Trophoblast cell (in vitro differentiated cells and primary cell): ENCODE measurements at regions not wholly inside any gene's neighbourhood (a gene's known extent, or its start where the extent isn't known, plus 50 kb on each side); places are given as distances from the start of the nearest gene placed in this dataset.
A peak's percentile ranks its signal among the peaks of the same experiment; 100 is the strongest.

Source experiments
- DNase-seq, 2 donors: peaks; one replicate each; pipeline ENCODE4 v3.0.0-alpha.2; 2016
- H2AFZ ChIP-seq: 2 replicates; pipeline ENCODE4 v1.6.1; 2013; ENCODE audit warnings: low read length, moderate library complexity, mild to moderate bottlenecking; ENCODE audit not compliant: insufficient read depth, poor library complexity
- H2AK5ac ChIP-seq: 2 replicates; pipeline ENCODE4 v1.6.1; 2013; ENCODE audit warnings: mild to moderate bottlenecking, low read length
- H2BK120ac ChIP-seq: 2 replicates; pipeline ENCODE4 v1.6.1; 2013; ENCODE audit warnings: low read length, mild to moderate bottlenecking, moderate library complexity; ENCODE audit not compliant: insufficient read depth, poor library complexity
- H2BK12ac ChIP-seq: 2 replicates; pipeline ENCODE4 v1.6.1; 2013; ENCODE audit warnings: mild to moderate bottlenecking, low read length, moderate library complexity
- H2BK5ac ChIP-seq: 2 replicates; pipeline ENCODE4 v1.6.1; 2013; ENCODE audit warnings: low read length, low read depth, moderate library complexity, mild to moderate bottlenecking; ENCODE audit not compliant: poor library complexity
- H3K14ac ChIP-seq: 2 replicates; pipeline ENCODE4 v1.6.1; 2013; ENCODE audit warnings: mild to moderate bottlenecking, low read length
- H3K18ac ChIP-seq: 2 replicates; pipeline ENCODE4 v1.6.1; 2013; ENCODE audit warnings: mild to moderate bottlenecking, low read length
- H3K23ac ChIP-seq: 2 replicates; pipeline ENCODE4 v1.6.1; 2013; ENCODE audit warnings: low read length
- H3K27ac ChIP-seq: 2 replicates; pipeline ENCODE4 v1.5.1; 2013; ENCODE audit warnings: low read depth, mild to moderate bottlenecking, inconsistent platforms, low read length, moderate library complexity
- H3K27me3 ChIP-seq: 2 replicates; pipeline ENCODE4 v1.6.1; 2013; ENCODE audit warnings: inconsistent platforms, mild to moderate bottlenecking, low read length, moderate library complexity; ENCODE audit not compliant: insufficient read depth
- H3K36me3 ChIP-seq, 2 experiments: 1 replicate in 1 of 2; 2 replicates in 1 of 2; pipeline ENCODE4 v1.6.1; 2013; ENCODE audit warnings: low read length in 2 of 2, mild to moderate bottlenecking in 2 of 2, moderate library complexity in 1 of 2; ENCODE audit not compliant: insufficient read depth in 2 of 2, control insufficient read depth in 1 of 2
- H3K4ac ChIP-seq: 2 replicates; pipeline ENCODE4 v1.6.1; 2013; ENCODE audit warnings: low read depth, mild to moderate bottlenecking, low read length, moderate library complexity
- H3K4me1 ChIP-seq, 2 experiments: 1 replicate in 1 of 2; 2 replicates in 1 of 2; pipeline ENCODE4 v1.6.1; 2013; ENCODE audit warnings: low read length in 2 of 2, mild to moderate bottlenecking in 2 of 2, moderate library complexity in 1 of 2; ENCODE audit not compliant: insufficient read depth in 2 of 2, control insufficient read depth in 1 of 2
- H3K4me2 ChIP-seq: 2 replicates; pipeline ENCODE4 v1.6.1; 2013; ENCODE audit warnings: inconsistent platforms, mild to moderate bottlenecking, low read length, moderate library complexity
- H3K4me3 ChIP-seq: 2 replicates; pipeline ENCODE4 v1.5.1; 2013; ENCODE audit warnings: mild to moderate bottlenecking, low read depth, low read length, inconsistent platforms
- H3K79me1 ChIP-seq: one replicate; pipeline ENCODE4 v1.6.1; 2013; ENCODE audit warnings: low read length
- H3K79me2 ChIP-seq: 2 replicates; pipeline ENCODE4 v1.6.1; 2013; ENCODE audit warnings: low read length, mild to moderate bottlenecking; ENCODE audit not compliant: control insufficient read depth, insufficient read depth, poor library complexity
- H3K9ac ChIP-seq: 2 replicates; pipeline ENCODE4 v1.6.1; 2013; ENCODE audit warnings: mild to moderate bottlenecking, low read length
- H3K9me3 ChIP-seq: 2 replicates; pipeline ENCODE4 v1.6.1; 2013; ENCODE audit warnings: low read depth, mild to moderate bottlenecking, control low read depth, inconsistent platforms, low read length; ENCODE audit not compliant: insufficient read depth
- H4K12ac ChIP-seq: 2 replicates; pipeline ENCODE4 v1.6.1; 2013; ENCODE audit warnings: low read depth, mild to moderate bottlenecking, low read length, moderate library complexity
- H4K8ac ChIP-seq: 2 replicates; pipeline ENCODE4 v1.6.1; 2013; ENCODE audit warnings: low read depth, mild to moderate bottlenecking, low read length, moderate library complexity
- H4K91ac ChIP-seq: one replicate; pipeline ENCODE4 v1.6.1; 2013; ENCODE audit warnings: low read depth, mild to moderate bottlenecking, low read length, moderate library complexity
- WGBS: extraction: QIAGEN DNeasy Blood & Tissue Kit; methylation state at CpG from one replicate; pipeline ENCODE4 v1.1.7; 2013; ENCODE audit warnings: missing lambda C conversion rate; ENCODE audit not compliant: insufficient read length, insufficient coverage; ENCODE audit errors: extremely low coverage; 5-methylcytosine and 5-hydroxymethylcytosine counted together

DNA sequence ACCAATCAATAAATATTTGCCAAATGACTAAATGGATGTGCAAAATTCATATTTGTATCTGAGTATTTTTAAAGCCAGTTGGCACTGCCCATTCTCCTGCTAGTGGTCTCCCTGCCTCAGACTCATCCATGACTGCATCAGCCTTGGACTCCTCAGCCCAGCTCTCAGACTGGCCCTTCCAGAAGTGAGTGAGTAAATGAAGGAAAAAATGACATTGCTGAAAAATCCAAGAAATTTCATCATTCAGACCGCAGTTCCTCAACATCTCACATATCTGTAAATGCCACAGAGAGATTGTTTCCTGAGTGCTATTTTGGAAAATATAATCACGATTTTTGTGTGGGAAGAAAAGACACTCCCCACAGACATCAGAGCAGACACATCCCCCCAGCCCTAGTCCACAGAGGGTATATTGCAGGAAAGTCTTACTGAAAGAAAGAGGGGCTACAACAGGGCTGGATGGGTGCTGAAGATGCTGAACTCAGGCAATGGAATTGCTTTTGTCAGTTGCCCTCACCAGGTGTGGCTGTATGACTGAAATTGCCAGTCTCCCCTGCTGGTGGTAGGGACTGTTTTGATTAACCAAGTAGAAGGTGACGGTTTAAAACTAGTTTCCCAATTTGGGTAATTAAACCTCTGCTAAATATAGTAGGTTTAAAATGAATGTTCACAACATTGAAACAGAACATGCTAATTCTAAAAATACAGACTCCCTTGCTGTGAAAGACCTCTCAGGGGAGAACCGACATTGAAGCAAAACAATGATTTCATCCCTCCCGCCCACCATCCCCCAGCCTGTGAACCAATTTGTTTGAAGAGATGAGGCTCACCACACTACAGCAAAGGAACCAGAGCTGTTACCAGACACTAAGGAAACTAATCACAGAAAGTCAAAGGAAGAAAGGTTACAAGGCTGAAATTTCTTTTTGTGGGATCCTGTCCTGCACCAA lies 158.8 kb downstream of the DEPDC1B start:
- no peak overlapping the region for H4K8ac ChIP-seq
- H3K9ac ChIP-seq: no peak overlapping the region
- no CpG with 5 or more reads among the region's 5 CpGs for WGBS
- H3K14ac ChIP-seq: no peak overlapping the region
- no peak overlapping the region for H3K4me3 ChIP-seq
- no peaks in the 10 kb centered on the region for H3K79me2 ChIP-seq
- no peaks in the 10 kb centered on the region for H3K4me1 ChIP-seq
- H3K79me1 ChIP-seq: no peaks in the 10 kb centered on the region
- no peak overlapping the region for H3K23ac ChIP-seq
- no peak overlapping the region for H2BK12ac ChIP-seq
- no peaks in the 10 kb centered on the region for H3K27me3 ChIP-seq
- H3K4me2 ChIP-seq: no peak overlapping the region
- H2BK5ac ChIP-seq: no peak overlapping the region
- no peak overlapping the region for H2AFZ ChIP-seq
- no peak overlapping the region for H4K12ac ChIP-seq
- no peaks in the 10 kb centered on the region for H3K9me3 ChIP-seq
- no peak overlapping the region for H4K91ac ChIP-seq
- H3K27ac ChIP-seq: no peak overlapping the region
- no peak overlapping the region for H2BK120ac ChIP-seq
- peak in 1 of 2 donors; percentile 18 for DNase-seq
- H3K36me3 ChIP-seq: no peaks in the 10 kb centered on the region
- no peak overlapping the region for H3K18ac ChIP-seq
- no peak overlapping the region for H2AK5ac ChIP-seq
- no peak overlapping the region for H3K4ac ChIP-seq

DNA sequence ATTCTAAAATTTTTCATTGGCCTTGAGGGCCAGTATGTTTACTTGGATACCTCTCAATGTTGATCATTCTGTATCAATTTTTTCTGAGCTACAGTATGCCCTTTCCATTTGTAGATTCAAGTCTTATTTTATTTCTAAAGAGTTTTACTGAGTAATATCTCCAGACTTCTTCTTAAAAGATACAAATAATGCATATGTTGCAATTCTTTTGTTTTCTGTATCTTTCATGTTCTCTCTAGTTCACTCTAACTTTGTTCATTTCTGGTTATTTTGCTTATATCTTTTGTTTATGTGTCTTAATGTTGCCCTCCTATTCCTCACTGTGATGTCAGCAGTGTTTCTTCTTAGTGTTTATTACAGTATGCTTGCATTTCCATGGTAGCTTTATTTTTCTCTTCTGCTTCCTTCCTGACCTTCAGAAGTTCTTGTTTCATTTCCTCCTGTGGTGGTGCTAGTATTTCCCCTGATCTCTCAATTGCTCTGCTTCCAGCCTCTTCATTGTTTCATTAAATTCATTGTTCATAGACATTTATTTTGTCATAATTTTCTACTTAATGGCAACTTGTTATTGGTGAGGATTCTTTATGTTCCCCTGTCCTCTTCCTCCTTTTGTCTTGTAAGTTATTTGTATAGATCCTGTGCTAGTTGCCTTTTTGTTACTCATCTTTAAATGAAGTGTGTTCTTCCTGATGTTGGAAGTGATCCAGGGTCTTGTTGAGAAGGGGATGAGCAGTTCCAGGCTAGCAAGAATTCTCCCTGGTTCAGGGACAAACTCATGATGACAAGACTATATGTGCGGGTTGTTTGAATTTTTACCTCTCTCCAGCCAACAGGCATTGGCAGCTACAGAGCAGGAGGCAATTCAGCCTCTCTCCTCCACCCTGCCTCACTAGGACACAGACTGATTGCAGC lies 160.8 kb downstream of the DEPDC1B start:
- Histone ChIP-seq H3K79me2 (no peaks in the 10 kb centered on the region), H2AFZ (no peak overlapping the region), H3K9me3 (no peaks in the 10 kb centered on the region), H2BK12ac (no peak overlapping the region), H3K4me1 (no peaks in the 10 kb centered on the region), H3K27me3 (no peaks in the 10 kb centered on the region), H3K36me3 (no peaks in the 10 kb centered on the region), H4K12ac (no peak overlapping the region), H3K18ac (no peak overlapping the region), H4K8ac (no peak overlapping the region), H3K4me2 (no peak overlapping the region), H3K9ac (no peak overlapping the region), H2AK5ac (no peak overlapping the region), H4K91ac (no peak overlapping the region), H3K4me3 (no peak overlapping the region), H3K27ac (no peak overlapping the region), H3K23ac (no peak overlapping the region), H2BK120ac (no peak overlapping the region), H3K79me1 (no peaks in the 10 kb centered on the region), H2BK5ac (no peak overlapping the region), H3K4ac (no peak overlapping the region), H3K14ac (no peak overlapping the region)
- no CpG with 5 or more reads among the region's 1 CpG for WGBS
- no peak for DNase-seq

- no peaks in the 10 kb centered on the region for H3K36me3 ChIP-seq
- no peak overlapping the region for H4K8ac ChIP-seq
- H3K14ac ChIP-seq: no peak overlapping the region
- H4K12ac ChIP-seq: no peak overlapping the region
- no peak overlapping the region for H3K18ac ChIP-seq
- no peak overlapping the region for H3K4ac ChIP-seq
- no peak overlapping the region for H3K9ac ChIP-seq
- H3K79me2 ChIP-seq: no peaks in the 10 kb centered on the region
- no peak overlapping the region for H2AFZ ChIP-seq
- H3K9me3 ChIP-seq: no peaks in the 10 kb centered on the region
- no peak overlapping the region for H2BK120ac ChIP-seq
- H3K27me3 ChIP-seq: no peaks in the 10 kb centered on the region
- no peak overlapping the region for H2AK5ac ChIP-seq
- no peak overlapping the region for H2BK5ac ChIP-seq
- no peak overlapping the region for H3K4me3 ChIP-seq
- no peak overlapping the region for H3K23ac ChIP-seq
- no peak for DNase-seq
- H3K79me1 ChIP-seq: no peaks in the 10 kb centered on the region
- H3K4me1 ChIP-seq: no peaks in the 10 kb centered on the region
- no peak overlapping the region for H2BK12ac ChIP-seq
- H4K91ac ChIP-seq: no peak overlapping the region
- no peak overlapping the region for H3K27ac ChIP-seq
- WGBS: no CpG with 5 or more reads among the region's 2 CpGs
- H3K4me2 ChIP-seq: no peak overlapping the region
Observed at GRCh38 chr5:60538426-60538825, 161.5 kb downstream of the DEPDC1B start.

GRCh38 chr5:60535951-60536350 lies 164.0 kb downstream of the DEPDC1B start:
- Histone ChIP-seq H4K91ac (no peak overlapping the region), H3K27me3 (no peaks in the 10 kb centered on the region), H3K9ac (no peak overlapping the region), H3K9me3 (no peaks in the 10 kb centered on the region), H3K18ac (no peak overlapping the region), H4K8ac (no peak overlapping the region), H3K4me1 (no peaks in the 10 kb centered on the region), H3K4me2 (no peak overlapping the region), H3K79me1 (no peaks in the 10 kb centered on the region), H3K23ac (no peak overlapping the region), H3K4me3 (no peak overlapping the region), H3K14ac (no peak overlapping the region), H2BK5ac (no peak overlapping the region), H4K12ac (no peak overlapping the region), H3K4ac (no peak overlapping the region), H2AFZ (no peak overlapping the region), H2BK12ac (no peak overlapping the region), H3K36me3 (no peaks in the 10 kb centered on the region), H3K27ac (no peak overlapping the region), H2AK5ac (no peak overlapping the region), H3K79me2 (no peaks in the 10 kb centered on the region), H2BK120ac (no peak overlapping the region)
- DNase-seq: no peak
- WGBS: no CpG with 5 or more reads among the region's 2 CpGs
